GM12878 (cell line): ENCODE measurements at regions not wholly inside any gene's neighbourhood (a gene's known extent, or its start where the extent isn't known, plus 50 kb on each side); places are given as distances from the start of the nearest gene placed in this dataset.

Experiments
- ATAC-seq: fragments of 200-7000 bp; cut with Tn5 transposase; 3 replicates; pipeline ENCODE4 v1.9.1; 2020; ENCODE audit warnings: mild to moderate bottlenecking, moderate library complexity
- BruUV-seq: library from RNA; stranded (reverse); fragments of 400-500 nt; replicated peaks from 2 replicates; lab custom pipeline; 2021; lab: Mats Ljungman, UMichigan
- CTCF ChIA-PET: fragments of 300-600 bp; sonication (Branson Sonifier 250); formaldehyde crosslinking; extraction: SDS; loops from one replicate; lab custom pipeline; 2021; ENCODE audit warnings: inconsistent platforms; lab: Yijun Ruan, JAX
- POLR2A ChIA-PET: fragments of 350-600 bp; formaldehyde crosslinking; extraction: SDS; loops from one replicate; lab custom pipeline; 2021; ENCODE audit warnings: inconsistent platforms; lab: Charles Lee
- RAD21 ChIA-PET: fragments of 300-600 bp; sonication (Branson Sonifier 250); formaldehyde crosslinking; loops from one replicate; lab custom pipeline; 2023; ENCODE audit warnings: antibody characterized with exemption; ENCODE audit not compliant: unreplicated experiment; lab: Charles Lee
- SMC1A ChIA-PET: fragments of 300-600 bp; sonication (Branson Sonifier 250); formaldehyde crosslinking; loops from one replicate; lab custom pipeline; 2023; ENCODE audit not compliant: unreplicated experiment, uncharacterized antibody; lab: Charles Lee
- DNase-seq: peaks from one replicate; pipeline ENCODE4 v3.0.0-alpha.2; 2011; ENCODE audit warnings: low read depth, low spot score
- FAIRE-seq: peaks from 3 replicates; lab custom pipeline; 2011; peaks lifted over from hg19 to GRCh38; lab: Jason Lieb, UNC
- H2AFZ ChIP-seq: 2 replicates; pipeline ENCODE4 v1.6.0; 2011; ENCODE audit warnings: low read depth, low read length, control low read depth; ENCODE audit not compliant: control insufficient read depth
- H3K27ac ChIP-seq: 2 replicates; pipeline ENCODE4 v1.5.1; 2011; ENCODE audit warnings: control low read depth; ENCODE audit not compliant: control insufficient read depth, insufficient read depth
- H3K27me3 ChIP-seq, 2 experiments: replicated peaks in 1 of 2; 2 replicates each; pipeline versions ENCODE4 v1.6.0 to v1.6.1; 2011; ENCODE audit warnings: low read length in 1 of 2; ENCODE audit not compliant: control insufficient read depth in 2 of 2, insufficient read depth in 2 of 2
- H3K36me3 ChIP-seq, 2 experiments: 2 replicates each; pipeline ENCODE4 v1.5.1; 2011; ENCODE audit warnings: low read length in 1 of 2; ENCODE audit not compliant: control insufficient read depth in 2 of 2, insufficient read depth in 2 of 2
- H3K4me1 ChIP-seq: 2 replicates; pipeline ENCODE4 v1.6.1; 2011; ENCODE audit warnings: mild to moderate bottlenecking, low read length, moderate library complexity, mixed read lengths; ENCODE audit not compliant: control insufficient read depth, insufficient read depth
- H3K4me2 ChIP-seq: 2 replicates; pipeline ENCODE4 v1.6.0; 2011; ENCODE audit warnings: control low read depth; ENCODE audit not compliant: control insufficient read depth, insufficient read depth
- H3K4me3 ChIP-seq: fragments of 200-600 bp; sonication (generic); 2 replicates; pipeline ENCODE4 v1.5.1; 2016
- H3K79me2 ChIP-seq: 2 replicates; pipeline ENCODE4 v1.6.0; 2011; ENCODE audit warnings: low read length; ENCODE audit not compliant: control insufficient read depth, insufficient read depth
- H3K9ac ChIP-seq: 2 replicates; pipeline ENCODE4 v1.8.0; 2011; ENCODE audit warnings: low read length, control low read depth, mixed read lengths; ENCODE audit not compliant: control insufficient read depth, insufficient read depth
- H3K9me3 ChIP-seq: replicated peaks from 3 replicates; pipeline ENCODE4 v1.5.1; 2011; ENCODE audit warnings: mild to moderate bottlenecking, low read length; ENCODE audit not compliant: control insufficient read depth, insufficient read depth
- H4K20me1 ChIP-seq: 2 replicates; pipeline ENCODE4 v1.6.0; 2011; ENCODE audit not compliant: control insufficient read depth, insufficient read depth
- BCLAF1 ChIP-seq: fragments of 450-650 bp; IDR thresholded peaks from 2 replicates; pipeline ENCODE4 v1.6.1; 2017; ENCODE audit warnings: antibody characterized with exemption, mild to moderate bottlenecking, moderate library complexity
- BHLHE40 ChIP-seq, 2 experiments: fragments of 450-650 bp in 1 of 2; IDR thresholded peaks; 2 replicates each; pipeline ENCODE4 v1.6.1; 2011 to 2017; ENCODE audit warnings: low read depth in 2 of 2, borderline replicate concordance in 1 of 2, improper control_type of control experiment in 1 of 2, low read length in 1 of 2, mild to moderate bottlenecking in 1 of 2
- FOXM1 ChIP-seq: IDR thresholded peaks from 2 replicates; pipeline ENCODE4 v1.6.1; 2012; ENCODE audit warnings: low read depth, mild to moderate bottlenecking, inconsistent platforms, low read length, moderate library complexity
- MLLT1 ChIP-seq: fragments of 450-650 bp; IDR thresholded peaks from 2 replicates; pipeline ENCODE4 v1.6.1; 2016; ENCODE audit warnings: mild to moderate bottlenecking
- MXI1 ChIP-seq: fragments of 150-350 bp; IDR thresholded peaks from 2 replicates; pipeline ENCODE4 v1.6.1; 2011; ENCODE audit warnings: low read depth, mild to moderate bottlenecking, inconsistent platforms, low read length, improper control_type of control experiment
- POLR2AphosphoS5 ChIP-seq: IDR thresholded peaks from 2 replicates; pipeline ENCODE4 v1.6.1; 2011; ENCODE audit warnings: mild to moderate bottlenecking, low read length, inconsistent platforms
- TCF3 ChIP-seq: IDR thresholded peaks from 2 replicates; pipeline ENCODE4 v1.6.1; 2012; ENCODE audit warnings: low read depth, mild to moderate bottlenecking, low read length, borderline replicate concordance; ENCODE audit not compliant: insufficient read depth
- YY1 ChIP-seq: IDR thresholded peaks from 2 replicates; pipeline ENCODE4 v1.6.1; 2011; ENCODE audit warnings: low read depth, mild to moderate bottlenecking, low read length
- WGBS: methylation state at CpG from one replicate; pipeline ENCODE4 v1.1.6; 2016; ENCODE audit warnings: low lambda C conversion rate; ENCODE audit not compliant: insufficient replicate concordance, insufficient coverage; ENCODE audit errors: missing lambda C conversion rate; 5-methylcytosine and 5-hydroxymethylcytosine counted together
- in situ Hi-C: fragments of 300-500 bp; cut with MboI; formaldehyde crosslinking; loops from 9 replicates; pipeline ENCODE4 v1.14.3; 2018; ENCODE audit warnings: mixed read lengths
- intact Hi-C: fragments of 100-400 bp; cut with micrococcal nuclease; formaldehyde crosslinking; loops from one replicate; pipeline ENCODE4 v1.14.2; 2022; ENCODE audit not compliant: unreplicated experiment

- Histone ChIP-seq H3K9ac (no peak overlapping the region), H3K9me3 (no peaks in the 10 kb centered on the region), H3K4me3 (no peak overlapping the region), H3K27ac (no peak overlapping the region), H2AFZ (no peak overlapping the region), H3K79me2 (no peaks in the 10 kb centered on the region), H3K36me3 (no peaks in the 10 kb centered on the region), H3K4me1 (no peaks in the 10 kb centered on the region), H3K27me3 (peaks cover 0 to 2% of the 10 kb centered on the region in 2 experiments; a peak in 1 of 4 replicates), H4K20me1 (no peaks in the 10 kb centered on the region), H3K4me2 (no peak overlapping the region)
- ChIA-PET POLR2A (no interaction called here), CTCF (no interaction called here), RAD21 (no interaction called here), SMC1A (no interaction called here)
- intact Hi-C loops = no loop called here
- ATAC-seq (no peak), FAIRE-seq (no peak), DNase-seq (no peak)
- in situ Hi-C loops = no loop called here
- WGBS = 26% methylated on average over 1 of the region's 1 CpG
- no TSS peak for BruUV-seq
- no peak for TF ChIP-seq POLR2AphosphoS5
- TF ChIP-seq YY1 = no peak
- TF ChIP-seq MLLT1 = no peak
These were observed 76.1 kb downstream of the KIF4B start for GRCh38 chr5:155089643-155090042.

DNA sequence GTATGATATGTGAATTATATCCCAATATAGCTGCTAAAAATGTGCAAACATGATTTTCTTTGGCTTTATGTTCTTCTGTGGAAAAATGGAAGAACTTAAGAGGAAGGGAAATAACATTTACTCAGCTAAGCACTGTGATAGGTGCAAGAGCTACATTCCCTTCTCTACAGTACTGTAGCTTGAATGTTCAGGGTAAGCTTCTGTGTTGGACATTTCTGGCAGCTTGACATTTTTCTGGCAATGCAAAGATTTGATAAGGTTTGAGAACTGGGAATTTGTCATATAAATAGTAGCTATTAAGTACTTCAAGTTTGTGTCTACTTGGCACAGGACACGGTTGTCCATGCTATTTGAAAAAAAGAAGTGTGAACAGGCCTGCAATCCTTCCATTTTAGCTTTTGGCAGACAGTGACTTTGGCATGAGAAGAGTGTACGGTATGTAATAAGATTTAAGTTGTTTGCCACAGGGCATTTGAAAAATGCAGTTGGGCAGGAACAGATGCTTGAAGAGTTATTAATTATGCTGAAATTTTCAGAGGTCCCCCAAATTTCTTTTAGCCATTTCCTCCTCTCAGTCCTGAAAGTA, 77.6 kb downstream of the KIF4B start:
- Histone ChIP-seq H3K36me3 (no peaks in the 10 kb centered on the region), H3K4me2 (no peak overlapping the region), H3K9me3 (no peaks in the 10 kb centered on the region), H3K4me3 (no peak overlapping the region), H3K27me3 (peaks cover 0 to 2% of the 10 kb centered on the region in 2 experiments; a peak in 1 of 4 replicates), H3K4me1 (no peaks in the 10 kb centered on the region), H3K27ac (no peak overlapping the region), H3K9ac (no peak overlapping the region), H2AFZ (no peak overlapping the region), H3K79me2 (no peaks in the 10 kb centered on the region), H4K20me1 (no peaks in the 10 kb centered on the region)
- ATAC-seq (no peak), DNase-seq (no peak), FAIRE-seq (no peak)
- ChIA-PET CTCF (interaction anchor here (0.8 to 1.0 kb wide), 2 partner anchors 8 to 9 kb away, joined by 3 read pairs; no protein-coding TSS in a partner anchor), RAD21 (no interaction called here), POLR2A (no interaction called here), SMC1A (interaction anchor here (0.7 to 1.3 kb wide), 2 partner anchors 21 to 54 kb away, joined by 3 read pairs; no protein-coding TSS in a partner anchor)
- 22% methylated on average over 2 of the region's 2 CpGs for WGBS
- intact Hi-C loops = no loop called here
- no peak for TF ChIP-seq FOXM1
- TF ChIP-seq BCLAF1 = no peak
- no peak for TF ChIP-seq BHLHE40 (IDR thresholded peaks at IDR 0.05; ENCODE audit: borderline replicate concordance in 1 of 2, low read depth in 2 of 2, low read length in 1 of 2)
- no peak for TF ChIP-seq TCF3
- TF ChIP-seq MXI1 = no peak
- no TSS peak for BruUV-seq
- in situ Hi-C loops = no loop called here
